Colonic mucosa (tissue), 4 donors: ENCODE measurements at regions not wholly inside any gene's neighbourhood (a gene's known extent, or its start where the extent isn't known, plus 50 kb on each side); places are given as distances from the start of the nearest gene placed in this dataset.

Source experiments
- DNase-seq: peaks from one replicate; pipeline ENCODE4 v3.0.0-alpha.2; 2020
- H3K27ac ChIP-seq: fragments of 200-600 bp; one replicate; pipeline ENCODE4 v1.8.0; 2021
- H3K27me3 ChIP-seq: fragments of 200-600 bp; one replicate; pipeline ENCODE4 v1.8.0; 2021
- H3K36me3 ChIP-seq: fragments of 200-600 bp; one replicate; pipeline ENCODE4 v1.8.0; 2021
- H3K4me1 ChIP-seq: fragments of 200-600 bp; one replicate; pipeline ENCODE4 v1.8.0; 2021; ENCODE audit warnings: mild to moderate bottlenecking
- H3K4me3 ChIP-seq: fragments of 200-600 bp; one replicate; pipeline ENCODE4 v1.8.0; 2021
- H3K9ac ChIP-seq, 2 donors: one replicate each; pipeline ENCODE4 v1.7.0; 2013; ENCODE audit warnings: control low read depth in 2 of 2, low read depth in 2 of 2, low read length in 2 of 2
- H3K9me3 ChIP-seq: fragments of 200-600 bp; one replicate; pipeline ENCODE4 v1.8.0; 2021
- intact Hi-C: fragments of 100-400 bp; cut with DNase I; formaldehyde crosslinking; loops from one replicate; pipeline ENCODE4 v1.14.1; 2022
- TF ChIP-seq, protein P1 (sequence below): fragments of 200-600 bp; IDR thresholded peaks from one replicate; pipeline ENCODE4 v1.8.0; 2022; ENCODE audit warnings: antibody characterized with exemption, mild to moderate bottlenecking
- donor health status: healthy.
- donor health status: DM: no; HTN: no; CAD: no.
- donor health status: DM: no; HTN: no; CAD: no.

DNA sequence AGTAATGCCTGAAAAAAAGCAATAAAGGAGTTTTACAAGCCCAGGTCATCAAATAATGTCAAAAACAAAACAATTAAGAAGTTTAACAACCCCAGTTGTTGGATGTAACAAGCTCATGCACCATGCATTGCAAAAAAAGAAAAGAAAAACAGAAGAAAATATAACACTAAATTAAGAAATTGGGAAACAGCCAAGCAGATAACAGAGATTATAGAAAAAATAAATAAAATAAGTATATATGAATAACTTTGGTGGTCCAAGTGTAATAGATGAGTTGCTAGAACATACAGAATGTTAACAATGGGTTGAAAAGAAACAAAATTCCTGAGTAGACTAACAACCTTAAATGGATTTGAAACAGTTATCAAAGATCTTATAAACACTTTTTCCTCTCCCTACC is 573.1 kb upstream of the SOX11 start:
- intact Hi-C loops: no loop called here
- no peak for DNase-seq
- Histone ChIP-seq H3K9ac (no peak overlapping the region), H3K36me3 (no peaks in the 10 kb centered on the region), H3K4me3 (no peak overlapping the region), H3K9me3 (no peaks in the 10 kb centered on the region), H3K27me3 (no peaks in the 10 kb centered on the region), H3K4me1 (no peaks in the 10 kb centered on the region), H3K27ac (no peak overlapping the region)
- TF ChIP-seq, protein P1, sequence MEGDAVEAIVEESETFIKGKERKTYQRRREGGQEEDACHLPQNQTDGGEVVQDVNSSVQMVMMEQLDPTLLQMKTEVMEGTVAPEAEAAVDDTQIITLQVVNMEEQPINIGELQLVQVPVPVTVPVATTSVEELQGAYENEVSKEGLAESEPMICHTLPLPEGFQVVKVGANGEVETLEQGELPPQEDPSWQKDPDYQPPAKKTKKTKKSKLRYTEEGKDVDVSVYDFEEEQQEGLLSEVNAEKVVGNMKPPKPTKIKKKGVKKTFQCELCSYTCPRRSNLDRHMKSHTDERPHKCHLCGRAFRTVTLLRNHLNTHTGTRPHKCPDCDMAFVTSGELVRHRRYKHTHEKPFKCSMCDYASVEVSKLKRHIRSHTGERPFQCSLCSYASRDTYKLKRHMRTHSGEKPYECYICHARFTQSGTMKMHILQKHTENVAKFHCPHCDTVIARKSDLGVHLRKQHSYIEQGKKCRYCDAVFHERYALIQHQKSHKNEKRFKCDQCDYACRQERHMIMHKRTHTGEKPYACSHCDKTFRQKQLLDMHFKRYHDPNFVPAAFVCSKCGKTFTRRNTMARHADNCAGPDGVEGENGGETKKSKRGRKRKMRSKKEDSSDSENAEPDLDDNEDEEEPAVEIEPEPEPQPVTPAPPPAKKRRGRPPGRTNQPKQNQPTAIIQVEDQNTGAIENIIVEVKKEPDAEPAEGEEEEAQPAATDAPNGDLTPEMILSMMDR: no peak

DNA sequence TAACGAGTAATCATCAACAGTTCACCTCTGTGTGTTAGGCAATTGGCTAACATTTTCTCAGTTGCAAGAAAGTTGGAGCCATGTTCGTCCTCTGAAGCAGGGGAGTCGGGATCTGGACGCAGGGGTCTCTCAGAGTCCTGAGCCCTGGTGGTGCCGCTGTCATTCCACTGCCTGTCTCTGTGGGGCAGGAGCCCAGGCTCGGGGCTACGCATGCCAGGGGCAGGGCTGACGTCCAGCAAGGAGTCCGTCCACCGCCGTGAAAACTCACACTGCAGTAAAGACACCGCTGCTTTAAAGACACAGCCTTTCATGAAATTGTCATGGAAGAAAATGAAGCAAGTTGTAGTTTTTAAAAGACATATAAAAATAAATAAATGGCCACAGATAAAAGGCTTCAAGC is 571.1 kb upstream of the SOX11 start:
- H3K4me1 ChIP-seq: no peaks in the 10 kb centered on the region
- DNase-seq: no peak
- H3K27ac ChIP-seq: no peak overlapping the region
- H3K27me3 ChIP-seq: no peaks in the 10 kb centered on the region
- intact Hi-C loops: no loop called here
- TF ChIP-seq, protein P1: no peak
- H3K36me3 ChIP-seq: no peaks in the 10 kb centered on the region
- H3K4me3 ChIP-seq: no peak overlapping the region
- no peak overlapping the region for H3K9ac ChIP-seq
- no peaks in the 10 kb centered on the region for H3K9me3 ChIP-seq

DNA sequence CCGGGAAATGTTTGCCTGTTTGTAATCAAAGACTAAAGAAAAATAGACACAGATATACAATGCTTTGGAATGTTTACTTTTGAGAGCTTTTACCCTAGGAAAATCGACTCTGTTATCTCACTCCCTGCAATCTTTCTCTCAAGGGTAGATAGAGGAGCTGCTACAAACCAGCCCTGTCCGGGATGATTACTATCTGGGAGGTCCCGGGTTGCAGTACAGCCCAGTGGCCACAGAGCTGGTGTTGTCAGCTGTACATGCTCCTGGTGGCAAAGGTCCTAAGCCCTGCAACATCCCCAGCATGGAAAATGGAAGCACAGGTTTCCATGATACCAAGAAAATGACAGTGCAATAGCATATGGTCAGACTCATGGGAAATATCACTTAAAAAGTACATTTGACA is 570.5 kb upstream of the SOX11 start:
- H3K4me1 ChIP-seq: no peaks in the 10 kb centered on the region
- TF ChIP-seq, protein P1: no peak

DNA sequence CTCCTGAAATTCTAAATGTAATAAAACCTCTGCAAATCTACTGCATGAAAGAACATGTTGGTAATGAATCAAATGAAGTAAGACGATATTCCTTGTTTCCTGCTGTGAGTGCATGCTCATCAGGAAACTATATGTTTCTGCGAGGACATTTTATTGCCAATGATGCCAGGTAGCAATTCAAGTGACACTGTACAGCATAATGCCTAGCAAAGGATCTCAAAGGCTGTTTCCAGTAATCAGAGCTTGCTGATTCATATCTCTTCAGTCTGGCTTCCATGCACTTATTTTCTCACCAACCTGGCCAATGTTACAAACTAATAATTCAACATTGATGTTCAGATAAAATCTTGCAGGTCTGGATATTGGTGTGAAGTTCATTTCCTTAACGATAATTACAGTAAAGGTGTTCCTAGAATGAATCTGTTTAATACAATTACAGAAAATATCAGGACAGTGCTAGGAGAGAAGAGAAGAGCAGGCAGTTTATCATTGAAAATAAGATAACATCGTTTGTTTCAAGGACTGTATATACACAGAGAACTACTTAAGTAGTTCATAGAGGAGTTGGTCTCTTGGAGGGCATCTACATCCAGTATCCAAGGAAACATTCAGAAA is 568.5 kb upstream of the SOX11 start:
- Histone ChIP-seq H3K27ac (no peak overlapping the region), H3K27me3 (no peaks in the 10 kb centered on the region), H3K4me3 (no peak overlapping the region), H3K4me1 (no peaks in the 10 kb centered on the region), H3K9me3 (no peaks in the 10 kb centered on the region), H3K9ac (no peak overlapping the region), H3K36me3 (no peaks in the 10 kb centered on the region)
- TF ChIP-seq, protein P1: no peak
- no peak for DNase-seq
- intact Hi-C loops: no loop called here

More for the DNA sequence above, 570.5 kb upstream of the SOX11 start:
- no peak for DNase-seq
- H3K4me3 ChIP-seq: no peak overlapping the region
- H3K36me3 ChIP-seq: no peaks in the 10 kb centered on the region
- H3K9me3 ChIP-seq: no peaks in the 10 kb centered on the region
- no peak overlapping the region for H3K9ac ChIP-seq
- H3K27ac ChIP-seq: no peak overlapping the region
- H3K27me3 ChIP-seq: no peaks in the 10 kb centered on the region
- intact Hi-C loops: no loop called here

DNA sequence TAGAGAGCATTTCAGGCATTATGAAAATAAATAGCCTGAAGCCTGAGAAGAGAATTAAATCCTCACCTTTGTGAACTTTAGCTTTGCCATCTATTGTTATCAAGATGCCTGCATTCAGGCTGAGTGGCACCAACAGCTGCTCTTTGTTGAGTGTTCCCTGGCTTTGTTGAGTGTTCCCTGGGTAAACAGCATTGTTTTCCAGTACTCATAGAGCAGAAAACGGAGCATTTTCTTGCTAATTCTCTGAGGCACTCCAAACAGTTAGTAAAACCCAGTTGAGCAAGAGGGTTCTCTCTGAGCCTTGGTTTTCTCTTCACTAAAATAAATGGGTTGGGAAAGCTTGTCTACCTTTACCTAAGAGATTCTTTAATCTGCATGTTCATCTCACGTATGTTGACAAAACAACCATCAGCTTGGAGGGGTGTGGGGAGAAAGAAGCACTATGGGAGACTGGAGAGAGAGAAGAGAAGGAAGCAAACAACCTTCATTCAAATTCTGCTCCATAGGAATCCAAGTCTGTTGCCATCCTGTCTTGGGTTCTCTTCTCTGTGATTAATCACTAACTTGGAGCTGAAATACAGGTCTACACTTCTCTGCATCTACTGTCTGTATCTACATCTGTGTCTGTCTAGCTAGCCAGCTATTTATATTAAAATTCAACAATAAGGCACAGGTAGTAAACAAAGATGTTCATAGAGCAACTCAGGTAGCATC is 567.0 kb upstream of the SOX11 start:
- H3K27me3 ChIP-seq: no peaks in the 10 kb centered on the region
- DNase-seq: no peak
- H3K4me3 ChIP-seq: no peak overlapping the region
- no peaks in the 10 kb centered on the region for H3K4me1 ChIP-seq
- H3K9me3 ChIP-seq: no peaks in the 10 kb centered on the region
- H3K9ac ChIP-seq: no peak overlapping the region
- H3K27ac ChIP-seq: no peak overlapping the region
- TF ChIP-seq, protein P1: no peak
- no peaks in the 10 kb centered on the region for H3K36me3 ChIP-seq
- intact Hi-C loops: no loop called here
